Thyroid gland (tissue), 4 donors: ENCODE measurements at regions not wholly inside any gene's neighbourhood (a gene's known extent, or its start where the extent isn't known, plus 50 kb on each side); places are given as distances from the start of the nearest gene placed in this dataset.

Experiments
- DNase-seq, 2 donors: peaks; one replicate each; pipeline ENCODE4 v3.0.0-alpha.2; 2019
- H3K27ac ChIP-seq, 3 donors: fragments of 200-600 bp; sonication (generic); 1 replicate in 2 of 3; 2 replicates in 1 of 3; pipeline ENCODE4 v1.5.1; 2016 to 2019; ENCODE audit warnings: mild to moderate bottlenecking in 1 of 3, moderate library complexity in 1 of 3
- H3K27me3 ChIP-seq: fragments of 200-600 bp; sonication (generic); one replicate; pipeline ENCODE4 v1.5.1; 2019
- H3K36me3 ChIP-seq, 2 donors: fragments of 200-600 bp; sonication (generic); one replicate each; pipeline ENCODE4 v1.5.1; 2016 to 2019
- H3K4me1 ChIP-seq, 2 donors: fragments of 200-600 bp; sonication (generic); one replicate each; pipeline ENCODE4 v1.5.1; 2017 to 2019
- H3K4me3 ChIP-seq, 3 donors: fragments of 200-600 bp; sonication (generic); replicated peaks in 1 of 3; 1 replicate in 2 of 3; 2 replicates in 1 of 3; pipeline ENCODE4 v1.5.1; 2016; ENCODE audit warnings: mild to moderate bottlenecking in 1 of 3
- H3K9me3 ChIP-seq: fragments of 200-600 bp; sonication (generic); one replicate; pipeline ENCODE4 v1.5.1; 2017
- CTCF ChIP-seq, 6 experiments: fragments of 200-600 bp in 3 of 6; fragments of 450-650 bp in 3 of 6; sonication (generic) in 3 of 6; IDR thresholded peaks; one replicate each; pipeline ENCODE4 v1.5.1; 2016 to 2019; ENCODE audit warnings: antibody characterized with exemption in 6 of 6, mild to moderate bottlenecking in 2 of 6, inconsistent platforms in 1 of 6, moderate library complexity in 1 of 6
- POLR2A ChIP-seq, 2 donors: fragments of 450-650 bp; IDR thresholded peaks; one replicate each; pipeline ENCODE4 v1.6.1; 2017; ENCODE audit warnings: antibody characterized with exemption in 2 of 2, mild to moderate bottlenecking in 2 of 2, moderate library complexity in 1 of 2
- WGBS, 2 donors: methylation state at CpG; one replicate each; pipeline ENCODE4 v1.1.5; 2017; 5-methylcytosine and 5-hydroxymethylcytosine counted together
- intact Hi-C: fragments of 100-400 bp; cut with DNase I; formaldehyde crosslinking; loops from one replicate; pipeline ENCODE4 v1.15.1; 2023

- DNase-seq, result no peak
- intact Hi-C loops, result no loop called here
- TF ChIP-seq CTCF (IDR thresholded peaks at IDR 0.05) (no peak), POLR2A (IDR thresholded peaks at IDR 0.05) (no peak)
- no peaks in the 10 kb centered on the region for H3K27me3 ChIP-seq
- WGBS, 2 donors, result 96 to 100% methylated on average over 1 of the region's 1 CpG
- peaks cover 2% of the 10 kb centered on the region in 2 donors for H3K4me1 ChIP-seq
- no peaks in the 10 kb centered on the region for H3K9me3 ChIP-seq
- H3K36me3 ChIP-seq, result no peaks in the 10 kb centered on the region
- no peak overlapping the region for H3K27ac ChIP-seq
- H3K4me3 ChIP-seq, result no peak overlapping the region
Measured at GRCh38 chr5:82753374-82753773, 323.8 kb downstream of the TMEM167A start.

- Histone ChIP-seq H3K27me3 (no peaks in the 10 kb centered on the region), H3K9me3 (no peaks in the 10 kb centered on the region), H3K4me1 (no peaks in the 10 kb centered on the region), H3K4me3 (no peak overlapping the region), H3K27ac (no peak overlapping the region), H3K36me3 (no peaks in the 10 kb centered on the region)
- 70 to 77% methylated on average over 5 of the region's 5 CpGs for WGBS, 2 donors
- DNase-seq, result no peak
- TF ChIP-seq CTCF (IDR thresholded peaks at IDR 0.05), result no peak
- no peak for TF ChIP-seq POLR2A (IDR thresholded peaks at IDR 0.05)
- intact Hi-C loops, result no loop called here
Measured at GRCh38 chr5:82749461-82749820, 327.8 kb downstream of the TMEM167A start.

- WGBS, 2 donors, result 59 to 64% methylated on average over 8 of the region's 8 CpGs
- no peak overlapping the region for H3K4me3 ChIP-seq
- H3K27ac ChIP-seq, result no peak overlapping the region
- no peaks in the 10 kb centered on the region for H3K27me3 ChIP-seq
- no peaks in the 10 kb centered on the region for H3K4me1 ChIP-seq
- no peak for TF ChIP-seq POLR2A (IDR thresholded peaks at IDR 0.05)
- no peak for TF ChIP-seq CTCF (IDR thresholded peaks at IDR 0.05)
- H3K9me3 ChIP-seq, result no peaks in the 10 kb centered on the region
- no peak for DNase-seq
- H3K36me3 ChIP-seq, result no peaks in the 10 kb centered on the region
- intact Hi-C loops, result no loop called here
Measured at GRCh38 chr5:82748688-82749460, 328.3 kb downstream of the TMEM167A start.

GRCh38 chr5:82747986-82748385, 329.2 kb downstream of the TMEM167A start:
- H3K4me1 ChIP-seq, result no peaks in the 10 kb centered on the region
- H3K4me3 ChIP-seq, result no peak overlapping the region
- H3K27ac ChIP-seq, result no peak overlapping the region
- 88 to 91% methylated on average over 2 of the region's 2 CpGs for WGBS, 2 donors
- intact Hi-C loops, result no loop called here
- DNase-seq, result no peak
- H3K27me3 ChIP-seq, result no peaks in the 10 kb centered on the region
- TF ChIP-seq POLR2A (IDR thresholded peaks at IDR 0.05), result no peak
- no peak for TF ChIP-seq CTCF (IDR thresholded peaks at IDR 0.05)
- no peaks in the 10 kb centered on the region for H3K9me3 ChIP-seq
- no peaks in the 10 kb centered on the region for H3K36me3 ChIP-seq

- intact Hi-C loops, result no loop called here
- no peaks in the 10 kb centered on the region for H3K4me1 ChIP-seq
- H3K27me3 ChIP-seq, result no peaks in the 10 kb centered on the region
- DNase-seq, result no peak
- no peak overlapping the region for H3K27ac ChIP-seq
- H3K36me3 ChIP-seq, result no peaks in the 10 kb centered on the region
- WGBS, 2 donors, result 95 to 97% methylated on average over 2 of the region's 2 CpGs
- H3K9me3 ChIP-seq, result no peaks in the 10 kb centered on the region
- TF ChIP-seq CTCF (IDR thresholded peaks at IDR 0.05), result no peak
- TF ChIP-seq POLR2A (IDR thresholded peaks at IDR 0.05), result no peak
- H3K4me3 ChIP-seq, result no peak overlapping the region
Measured at GRCh38 chr5:82745016-82745415, 332.2 kb downstream of the TMEM167A start.
